Right lung (tissue), 2 donors: ENCODE measurements at regions not wholly inside any gene's neighbourhood (a gene's known extent, or its start where the extent isn't known, plus 50 kb on each side); places are given as distances from the start of the nearest gene placed in this dataset.

Source experiments
- DNase-seq, 2 donors: peaks; one replicate each; pipeline ENCODE4 v3.0.0-alpha.2; 2013

DNA sequence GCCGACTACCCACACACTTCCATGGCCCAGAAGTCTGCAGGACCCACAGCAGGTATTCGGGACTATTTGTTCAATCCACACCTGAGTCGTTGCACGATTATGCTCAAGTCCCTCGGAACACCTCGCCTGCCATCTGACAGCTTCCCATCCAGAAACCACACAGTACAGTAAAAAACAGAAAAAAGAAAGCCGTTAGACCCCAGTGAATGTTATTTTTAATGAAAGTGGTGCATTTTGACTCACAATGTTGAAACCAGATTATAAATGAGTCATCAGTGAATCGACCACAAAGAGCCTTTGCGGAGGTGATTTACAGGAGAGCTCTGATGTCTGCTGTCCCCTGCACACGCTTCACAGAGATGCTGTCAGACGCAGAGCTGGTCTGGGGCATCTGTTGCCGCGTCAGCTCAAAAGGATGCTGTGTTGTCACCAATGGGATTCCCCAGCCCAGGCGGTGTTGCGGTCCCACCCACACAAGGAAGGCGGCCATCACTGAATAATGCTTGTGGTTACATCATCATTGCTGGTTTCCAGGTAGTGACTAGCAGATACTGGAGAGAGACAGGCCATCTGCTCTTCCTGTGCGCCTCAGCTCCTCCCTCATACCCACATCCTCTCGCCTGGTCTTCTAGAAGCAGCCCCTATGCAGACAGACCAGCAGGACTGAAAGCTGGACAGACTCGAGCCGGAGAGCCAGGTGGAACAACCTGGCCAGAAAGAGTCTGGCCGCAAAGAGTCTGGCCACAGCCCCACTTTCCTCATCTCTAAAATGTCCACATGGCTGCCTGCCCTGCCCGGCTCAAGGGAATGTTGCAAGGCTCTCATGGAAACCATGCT lies 116.8 kb downstream of the TOMM20 start:
- DNase-seq, result no peak

- no peak for DNase-seq
These were observed 117.5 kb downstream of the TOMM20 start for GRCh38 chr1:235011064-235011598.

DNA sequence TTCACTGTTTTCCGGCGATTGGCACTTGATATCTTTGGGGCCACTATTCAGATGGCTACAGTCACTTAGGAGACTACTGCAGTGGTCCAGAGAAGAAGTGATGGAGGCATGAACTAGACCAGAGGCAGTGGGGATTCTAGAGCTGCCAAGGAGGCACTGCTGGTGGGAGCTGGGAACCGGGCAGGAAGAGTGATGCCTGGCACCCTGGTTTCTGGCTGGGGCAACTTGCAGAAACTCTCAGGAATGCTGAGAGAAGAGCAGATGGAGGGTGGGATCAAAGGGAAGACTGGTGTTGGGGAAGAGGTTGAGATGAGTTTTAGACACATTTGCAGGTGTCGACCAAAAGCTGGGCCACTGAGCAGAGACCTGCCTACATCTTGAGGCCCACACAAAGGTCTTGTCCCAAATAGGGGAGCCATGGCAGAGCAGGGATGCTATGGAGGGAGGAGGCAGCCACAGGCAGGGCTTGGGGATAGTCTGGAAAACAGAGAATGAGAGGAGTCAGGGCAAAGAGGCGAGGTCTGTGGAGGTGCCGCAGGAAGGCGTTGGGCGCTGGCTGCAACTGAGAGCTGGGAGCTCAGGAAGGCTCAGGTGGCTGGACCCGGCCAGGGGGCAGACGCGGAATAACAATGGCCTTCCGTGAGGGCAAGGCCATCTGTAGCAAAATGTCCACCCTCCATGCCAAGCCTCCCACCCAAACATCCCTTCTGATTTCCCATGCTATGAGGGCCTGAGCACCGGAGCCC lies 118.9 kb downstream of the TOMM20 start:
- DNase-seq, result no peak

DNA sequence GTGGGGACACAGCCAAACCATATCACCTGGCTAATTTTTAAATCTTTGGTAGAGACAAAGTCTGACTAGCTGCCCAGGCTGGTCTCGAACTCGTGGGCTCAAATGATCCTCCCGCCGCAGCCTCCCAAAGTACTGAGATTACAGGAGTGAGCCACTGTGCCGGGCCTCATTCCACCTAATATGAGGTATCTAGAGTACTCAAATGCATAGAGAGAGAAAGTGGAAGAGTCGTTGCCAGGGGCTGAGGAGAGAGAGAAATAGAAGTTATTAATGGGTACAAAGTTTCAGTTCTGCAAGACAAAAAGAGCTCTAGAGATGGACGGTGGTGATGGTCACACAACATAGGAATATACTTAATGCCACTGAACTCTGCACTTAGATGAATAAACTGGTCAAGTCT lies 119.6 kb downstream of the TOMM20 start:
- DNase-seq, result no peak

- no peak for DNase-seq
These were observed 120.4 kb downstream of the TOMM20 start for GRCh38 chr1:235008239-235008638.

DNA sequence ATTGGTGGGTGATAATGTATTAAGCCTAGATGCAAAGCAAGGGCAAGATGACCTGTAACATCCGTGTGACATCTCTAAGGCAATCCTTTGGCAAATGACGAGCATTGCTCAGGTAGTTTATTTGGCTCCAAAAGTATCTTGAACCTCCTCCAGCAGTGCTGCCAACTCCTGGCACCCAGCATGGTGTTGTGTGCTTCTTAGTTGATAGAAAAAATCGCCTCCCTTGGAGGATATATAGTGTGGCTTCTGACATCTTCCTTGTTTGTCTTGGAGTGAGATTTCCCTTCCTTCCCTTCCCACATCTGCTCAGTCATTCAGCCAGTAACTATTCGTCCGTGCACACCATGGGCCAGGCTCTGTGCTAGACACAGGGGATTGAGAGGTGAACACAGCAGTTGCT lies 121.8 kb downstream of the TOMM20 start:
- DNase-seq, result no peak

DNA sequence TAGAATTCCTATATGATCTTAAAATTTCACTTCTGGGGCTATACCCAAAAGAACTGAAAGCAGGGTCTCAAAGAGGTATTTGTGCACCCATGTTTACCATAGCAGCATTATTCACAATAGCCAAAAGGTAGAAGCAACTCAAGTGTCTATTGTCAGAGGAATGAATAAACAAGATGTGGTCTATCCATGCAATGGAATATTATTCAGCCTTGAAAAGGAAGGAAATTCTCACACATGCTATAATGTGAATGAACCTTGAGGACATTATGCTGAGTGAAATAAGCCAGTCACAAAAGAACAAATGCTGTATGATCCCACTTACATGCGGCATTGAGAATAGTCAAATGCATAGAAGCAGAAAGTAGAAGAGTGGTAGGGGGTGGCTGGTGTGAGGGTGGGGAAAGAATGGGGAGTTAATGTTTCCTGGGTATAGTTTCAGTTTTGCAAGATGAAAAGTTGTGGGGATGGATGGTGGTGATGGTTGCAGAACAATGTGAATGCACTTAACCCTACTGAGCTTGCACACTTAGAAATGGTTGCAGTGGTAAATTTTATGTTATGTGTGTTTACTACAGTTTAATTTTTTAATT lies 122.4 kb downstream of the TOMM20 start:
- DNase-seq, result no peak

GRCh38 chr1:235004840-235005391 lies 123.7 kb downstream of the TOMM20 start:
- no peak for DNase-seq

DNA sequence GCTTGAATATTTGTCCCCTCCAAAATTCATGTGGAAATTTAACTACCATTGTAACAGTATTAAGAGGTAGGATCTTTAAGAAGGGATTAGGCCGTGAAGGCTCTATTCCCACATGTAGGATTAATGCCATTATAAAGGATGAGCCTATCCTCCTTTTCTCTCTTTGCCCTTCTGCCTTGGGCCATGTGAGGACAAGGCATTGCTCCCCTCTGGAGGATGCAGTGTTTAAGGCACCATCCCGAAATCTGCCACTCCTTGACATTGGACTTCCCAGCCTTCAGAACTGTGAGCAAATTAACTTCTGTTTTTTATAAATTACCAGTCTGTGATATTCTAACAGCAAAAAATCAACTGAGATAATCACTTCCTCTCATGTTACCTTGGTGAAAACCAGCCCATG lies 124.4 kb downstream of the TOMM20 start:
- no peak for DNase-seq

- no peak for DNase-seq
These were observed 125.8 kb downstream of the TOMM20 start for GRCh38 chr1:235002706-235003300.

DNA sequence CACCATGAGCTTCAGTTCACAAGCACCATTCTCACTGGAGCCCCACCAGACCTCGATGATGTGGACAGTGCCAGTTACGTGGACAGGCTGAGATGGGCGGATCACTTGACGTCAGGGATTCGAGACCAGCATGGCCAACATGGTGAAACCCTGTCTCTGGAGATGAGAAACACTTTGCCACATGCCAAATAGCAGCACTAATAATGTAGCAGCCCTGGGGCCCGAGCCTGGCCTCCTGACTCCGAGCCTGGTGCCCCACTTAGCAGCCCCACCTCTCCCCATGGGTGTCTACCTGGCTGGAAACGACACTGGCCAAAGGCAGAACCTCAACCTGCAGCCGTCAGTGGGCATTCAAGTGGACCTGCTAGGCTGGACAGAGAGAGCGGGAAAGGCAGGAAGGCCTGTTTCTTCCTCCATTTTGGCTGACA lies 129.1 kb downstream of the TOMM20 start:
- DNase-seq, result no peak

- no peak for DNase-seq
These were observed 130.5 kb downstream of the TOMM20 start for GRCh38 chr1:234997896-234998741.

- peak in 1 of 2 donors; percentile 55 for DNase-seq
These were observed 131.3 kb downstream of the TOMM20 start for GRCh38 chr1:234997201-234997895.

DNA sequence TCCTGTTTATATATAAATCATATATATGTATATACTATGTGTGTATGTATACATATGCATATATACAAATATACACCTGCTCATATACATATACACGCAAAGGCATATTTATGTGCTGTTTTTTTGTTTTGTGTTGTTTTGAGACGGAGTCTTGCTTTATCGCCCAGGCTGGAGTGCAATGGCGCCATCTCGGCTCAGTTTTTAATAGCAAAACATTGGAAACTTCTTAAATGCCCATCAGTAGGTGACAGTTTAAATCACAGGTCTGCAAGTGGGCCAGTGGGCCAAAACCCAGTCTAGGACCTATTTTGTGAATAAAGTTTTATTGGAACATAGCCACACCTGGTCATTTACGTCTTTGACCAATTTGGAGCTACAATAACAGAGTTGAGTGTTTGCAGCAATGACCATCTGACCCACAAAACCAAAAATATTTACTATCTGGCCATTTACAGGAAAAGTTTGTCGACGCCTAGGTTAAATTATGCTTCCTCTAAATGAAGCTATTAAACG lies 132.3 kb downstream of the TOMM20 start:
- DNase-seq, result no peak

DNA sequence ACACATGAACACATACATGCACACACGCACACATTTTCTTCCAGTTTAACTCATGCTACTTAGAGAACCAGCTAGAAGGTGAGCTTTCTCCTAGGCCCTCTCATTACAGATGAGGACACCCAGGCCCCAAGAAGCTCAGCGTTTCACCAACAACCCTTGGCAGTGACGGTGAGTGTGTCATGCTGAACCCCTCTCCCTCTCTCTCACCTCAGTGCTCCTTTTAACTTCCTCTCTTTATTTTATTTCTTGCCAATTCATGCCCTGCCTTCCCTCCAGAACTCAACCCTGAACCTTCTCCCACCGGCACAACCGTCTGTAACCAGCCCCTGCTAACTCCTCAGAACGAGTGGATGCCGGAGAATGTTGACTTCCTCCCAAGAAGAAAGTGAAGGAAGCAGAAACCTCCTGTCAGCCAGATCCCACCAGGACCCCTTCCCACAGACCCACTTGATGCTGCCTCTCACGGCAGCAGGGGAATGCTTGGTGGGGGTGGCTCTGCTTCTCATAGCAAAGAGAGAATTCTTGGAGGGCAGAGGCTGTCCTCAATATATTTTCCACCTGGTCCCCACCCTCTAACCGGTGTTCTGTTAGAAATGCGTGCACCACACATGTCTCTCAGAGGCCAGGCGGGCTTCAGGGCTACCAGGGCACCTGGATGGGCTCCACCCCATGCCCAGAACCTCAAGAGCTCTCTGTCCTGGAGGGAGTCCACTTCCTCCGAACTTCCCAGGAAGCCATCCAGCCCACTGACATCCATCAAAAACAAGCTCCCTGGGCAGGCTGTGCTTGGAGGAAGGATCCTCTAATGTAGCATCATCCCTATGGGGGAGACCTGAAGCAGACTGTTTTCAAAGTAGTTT lies 134.0 kb downstream of the TOMM20 start:
- no peak for DNase-seq

DNA sequence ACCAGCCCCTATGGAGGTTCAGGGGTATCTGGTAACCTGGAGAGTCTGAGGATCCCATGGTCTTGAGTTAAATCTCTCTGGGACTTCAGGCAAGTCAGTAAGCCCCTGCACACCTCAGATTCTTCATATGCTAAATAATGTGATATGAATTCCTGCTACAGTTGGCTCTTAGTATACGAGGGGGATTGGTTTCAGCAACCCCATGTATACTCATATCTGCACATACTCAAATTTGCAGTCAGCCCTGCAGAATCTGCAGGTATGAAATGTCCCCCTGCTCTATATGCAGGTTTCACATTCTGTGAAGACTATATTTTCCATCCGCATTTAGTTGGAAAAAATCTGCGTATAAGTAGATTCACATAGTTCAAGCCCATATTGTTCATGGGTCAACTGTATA lies 136.6 kb downstream of the TOMM20 start:
- no peak for DNase-seq

- no peak for DNase-seq
These were observed 137.5 kb downstream of the TOMM20 start for GRCh38 chr1:234990874-234991801.

GRCh38 chr1:234990328-234990675 lies 138.3 kb downstream of the TOMM20 start:
- DNase-seq, result no peak
